ENCODE measurements at regions not wholly inside any gene's neighbourhood (a gene's known extent, or its start where the extent isn't known, plus 50 kb on each side); places are given as distances from the start of the nearest gene placed in this dataset.
"Not testable (repeated sequence)": the region's sequence is repeated elsewhere in the genome, so short reads cannot be mapped to it uniquely, and the experiment has no call there.

GRCh38 chr3:156050918-156051317, 69.5 kb upstream of the KCNAB1 start:
- Histone ChIP-seq H3K27me3 (ENCODE audit: insufficient read depth, poor library complexity, severe bottlenecking) (no peaks in the 10 kb centered on the region), H3K9me3 (ENCODE audit: severe bottlenecking) (no peaks in the 10 kb centered on the region), H3K4me3 (ENCODE audit: severe bottlenecking) (no peak overlapping the region), H3K36me3 (ENCODE audit: low read depth) (no peaks in the 10 kb centered on the region), H3K4me1 (ENCODE audit: insufficient read depth, poor library complexity, severe bottlenecking) (no peaks in the 10 kb centered on the region), H3K27ac (ENCODE audit: poor library complexity, severe bottlenecking) (no peak overlapping the region)
- TF ChIP-seq, protein P1, sequence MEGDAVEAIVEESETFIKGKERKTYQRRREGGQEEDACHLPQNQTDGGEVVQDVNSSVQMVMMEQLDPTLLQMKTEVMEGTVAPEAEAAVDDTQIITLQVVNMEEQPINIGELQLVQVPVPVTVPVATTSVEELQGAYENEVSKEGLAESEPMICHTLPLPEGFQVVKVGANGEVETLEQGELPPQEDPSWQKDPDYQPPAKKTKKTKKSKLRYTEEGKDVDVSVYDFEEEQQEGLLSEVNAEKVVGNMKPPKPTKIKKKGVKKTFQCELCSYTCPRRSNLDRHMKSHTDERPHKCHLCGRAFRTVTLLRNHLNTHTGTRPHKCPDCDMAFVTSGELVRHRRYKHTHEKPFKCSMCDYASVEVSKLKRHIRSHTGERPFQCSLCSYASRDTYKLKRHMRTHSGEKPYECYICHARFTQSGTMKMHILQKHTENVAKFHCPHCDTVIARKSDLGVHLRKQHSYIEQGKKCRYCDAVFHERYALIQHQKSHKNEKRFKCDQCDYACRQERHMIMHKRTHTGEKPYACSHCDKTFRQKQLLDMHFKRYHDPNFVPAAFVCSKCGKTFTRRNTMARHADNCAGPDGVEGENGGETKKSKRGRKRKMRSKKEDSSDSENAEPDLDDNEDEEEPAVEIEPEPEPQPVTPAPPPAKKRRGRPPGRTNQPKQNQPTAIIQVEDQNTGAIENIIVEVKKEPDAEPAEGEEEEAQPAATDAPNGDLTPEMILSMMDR (IDR thresholded peaks at IDR 0.05; ENCODE audit: poor library complexity, severe bottlenecking): no peak
- ATAC-seq (ENCODE audit: low read depth) (no peak), DNase-seq (ENCODE audit: low spot score) (no peak)

GRCh38 chr3:156051651-156052050, 68.7 kb upstream of the KCNAB1 start:
- TF ChIP-seq, protein P1 (IDR thresholded peaks at IDR 0.05; ENCODE audit: poor library complexity, severe bottlenecking): no peak
- Histone ChIP-seq H3K27ac (ENCODE audit: poor library complexity, severe bottlenecking) (no peak overlapping the region), H3K4me1 (ENCODE audit: insufficient read depth, poor library complexity, severe bottlenecking) (no peaks in the 10 kb centered on the region), H3K9me3 (ENCODE audit: severe bottlenecking) (no peaks in the 10 kb centered on the region), H3K36me3 (ENCODE audit: low read depth) (no peaks in the 10 kb centered on the region), H3K27me3 (ENCODE audit: insufficient read depth, poor library complexity, severe bottlenecking) (no peaks in the 10 kb centered on the region), H3K4me3 (ENCODE audit: severe bottlenecking) (no peak overlapping the region)
- ATAC-seq (ENCODE audit: low read depth) (no peak), DNase-seq (ENCODE audit: low spot score) (no peak)

DNA sequence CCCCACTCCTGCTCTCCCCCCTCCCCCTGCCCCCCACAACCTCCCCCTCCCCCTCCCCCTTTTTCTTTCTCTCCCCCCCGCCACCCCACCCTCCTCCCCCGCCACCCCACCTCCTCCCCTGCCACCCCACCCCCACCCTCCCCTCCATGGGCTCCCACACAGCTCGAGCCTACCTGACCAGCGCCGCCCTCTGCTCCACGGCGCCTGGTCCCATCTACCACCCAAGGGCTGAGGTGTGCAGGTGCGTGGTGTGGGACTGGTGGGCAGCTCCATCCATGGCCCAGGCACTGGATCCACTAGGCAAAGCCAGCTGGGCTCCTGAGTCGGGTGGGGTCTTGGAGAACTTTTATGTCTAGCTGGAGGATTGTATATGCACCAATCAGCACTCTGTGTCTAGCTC, 68.3 kb upstream of the KCNAB1 start:
- DNase-seq (ENCODE audit: low spot score) (no peak), ATAC-seq (ENCODE audit: low read depth) (no peak)
- Histone ChIP-seq H3K4me3 (ENCODE audit: severe bottlenecking) (no peak overlapping the region), H3K27me3 (ENCODE audit: insufficient read depth, poor library complexity, severe bottlenecking) (no peaks in the 10 kb centered on the region), H3K27ac (ENCODE audit: poor library complexity, severe bottlenecking) (no peak overlapping the region), H3K9me3 (ENCODE audit: severe bottlenecking) (no peaks in the 10 kb centered on the region), H3K36me3 (ENCODE audit: low read depth) (no peaks in the 10 kb centered on the region), H3K4me1 (ENCODE audit: insufficient read depth, poor library complexity, severe bottlenecking) (no peaks in the 10 kb centered on the region)
- TF ChIP-seq, protein P1 (IDR thresholded peaks at IDR 0.05; ENCODE audit: poor library complexity, severe bottlenecking): no peak

- ATAC-seq (ENCODE audit: low read depth): no peak
- no peaks in the 10 kb centered on the region for H3K9me3 ChIP-seq (ENCODE audit: severe bottlenecking)
- no peak overlapping the region for H3K27ac ChIP-seq (ENCODE audit: poor library complexity, severe bottlenecking)
- H3K27me3 ChIP-seq (ENCODE audit: insufficient read depth, poor library complexity, severe bottlenecking): peaks cover 9% of the 10 kb centered on the region
- no peak for DNase-seq (ENCODE audit: low spot score)
- H3K36me3 ChIP-seq (ENCODE audit: low read depth): no peaks in the 10 kb centered on the region
- TF ChIP-seq, protein P1 (IDR thresholded peaks at IDR 0.05; ENCODE audit: poor library complexity, severe bottlenecking): no peak
- H3K4me3 ChIP-seq (ENCODE audit: severe bottlenecking): no peak overlapping the region
- no peaks in the 10 kb centered on the region for H3K4me1 ChIP-seq (ENCODE audit: insufficient read depth, poor library complexity, severe bottlenecking)
Measured at GRCh38 chr3:156059950-156060501, 60.4 kb upstream of the KCNAB1 start.

DNA sequence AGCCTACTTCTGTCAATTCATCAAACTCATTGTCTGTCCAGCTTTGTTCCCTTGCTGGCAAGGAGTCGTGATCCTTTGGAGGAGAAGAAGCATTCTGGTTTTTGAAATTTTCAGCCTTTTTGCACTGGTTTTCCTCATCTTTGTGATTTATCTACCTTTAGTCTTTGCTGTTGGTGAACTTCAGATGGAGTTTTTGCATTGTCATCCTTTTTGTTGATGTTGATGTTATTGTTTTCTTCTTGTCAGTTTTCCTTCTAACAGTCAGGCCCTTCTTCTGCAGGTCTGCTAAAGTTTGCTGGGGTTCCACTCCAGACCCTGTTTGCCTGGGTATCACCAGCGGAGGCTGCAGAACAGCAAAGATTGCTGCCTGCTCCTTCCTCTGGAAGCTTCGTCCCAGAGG, 52.2 kb upstream of the KCNAB1 start:
- H3K4me3 ChIP-seq (ENCODE audit: severe bottlenecking); H3K36me3 ChIP-seq (ENCODE audit: low read depth); H3K27me3 ChIP-seq (ENCODE audit: insufficient read depth, poor library complexity, severe bottlenecking); DNase-seq (ENCODE audit: low spot score); ATAC-seq (ENCODE audit: low read depth); H3K4me1 ChIP-seq (ENCODE audit: insufficient read depth, poor library complexity, severe bottlenecking); H3K27ac ChIP-seq (ENCODE audit: poor library complexity, severe bottlenecking); H3K9me3 ChIP-seq (ENCODE audit: severe bottlenecking): not testable (repeated sequence)

All from RWPE2 (cell line).